Amygdala (tissue), 56 donors: ENCODE measurements at regions not wholly inside any gene's neighbourhood (a gene's known extent, or its start where the extent isn't known, plus 50 kb on each side); places are given as distances from the start of the nearest gene placed in this dataset.
"Not testable (repeated sequence)": the region's sequence is repeated elsewhere in the genome, so short reads cannot be mapped to it uniquely, and the experiment has no call there.

Source experiments
- DNase-seq, 56 donors: peaks; one replicate each; lab custom pipeline; 2025; lab: John Stamatoyannopoulos, UW

GRCh38 chr22:34414467-34415440 lies 494.5 kb upstream of the LARGE1 start:
- peak in 10 of 56 donors; percentile 0 to 13 (median 2) for DNase-seq

GRCh38 chr22:34416022-34416860 lies 496.0 kb upstream of the LARGE1 start:
- DNase-seq, result no peak

- DNase-seq, result not testable (repeated sequence)
These were observed 502.7 kb upstream of the LARGE1 start for GRCh38 chr22:34422948-34423347.

DNA sequence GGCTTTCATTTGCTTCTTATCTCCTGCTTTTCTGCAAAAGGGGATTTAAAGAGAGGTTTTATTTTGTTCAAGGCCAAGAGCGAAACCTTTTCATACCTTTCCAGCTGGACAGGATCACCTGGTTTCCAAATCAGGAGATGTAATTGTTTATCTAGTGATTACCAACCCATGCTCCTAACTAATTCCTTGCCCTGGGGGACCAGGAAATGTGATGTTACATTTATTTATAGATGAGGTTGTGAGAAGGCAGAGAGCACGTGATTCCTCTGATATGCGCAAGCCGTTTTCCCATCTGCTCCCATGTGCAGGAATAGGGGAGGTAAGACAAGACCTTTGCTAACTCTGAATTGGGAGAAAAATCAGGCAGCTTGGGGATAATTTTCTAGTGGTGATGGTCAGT lies 507.2 kb upstream of the LARGE1 start:
- peak in 1 of 56 donors; percentile 1 for DNase-seq

DNA sequence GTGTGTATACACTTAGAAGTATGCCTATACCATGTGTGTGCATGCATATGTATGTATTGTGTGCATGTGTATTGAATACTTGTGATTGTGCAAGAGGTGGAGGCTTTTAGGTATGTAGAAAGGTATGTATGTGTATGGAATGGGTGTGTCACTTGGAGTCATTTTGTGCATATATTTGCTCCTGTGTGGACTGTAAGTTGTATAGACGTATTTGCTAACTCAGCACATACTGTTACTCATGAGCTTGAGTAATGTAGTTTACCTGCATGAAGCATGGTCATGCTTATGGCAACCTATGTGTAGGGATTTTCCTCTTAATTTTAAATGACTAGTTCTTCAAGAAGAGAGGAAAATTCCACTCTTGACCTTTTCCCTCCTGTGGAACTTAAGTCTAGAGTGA lies 507.6 kb upstream of the LARGE1 start:
- DNase-seq, result no peak

- DNase-seq, result no peak
These were observed 509.0 kb upstream of the LARGE1 start for GRCh38 chr22:34429314-34429713.

- no peak for DNase-seq
These were observed 510.1 kb upstream of the LARGE1 start for GRCh38 chr22:34430386-34430785.

DNA sequence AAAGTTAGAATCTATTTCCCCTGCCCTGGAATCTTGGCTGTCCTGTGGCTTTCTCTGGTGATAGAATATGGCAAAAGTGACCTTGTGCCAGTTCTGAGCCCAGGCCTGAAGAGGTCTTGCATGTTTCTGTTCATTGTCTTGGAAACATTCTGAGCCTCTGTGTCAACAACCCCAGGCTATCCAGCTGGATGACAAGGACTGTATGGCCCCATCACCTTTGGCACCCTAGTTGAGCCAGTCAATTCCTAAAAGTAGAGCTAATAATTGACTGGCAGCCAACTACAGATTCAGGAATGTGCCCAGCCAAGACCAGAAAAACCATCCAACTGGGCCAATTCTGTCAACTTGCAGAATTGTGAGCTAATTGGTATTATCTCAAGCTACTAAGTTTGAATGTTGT lies 514.1 kb upstream of the LARGE1 start:
- no peak for DNase-seq

DNA sequence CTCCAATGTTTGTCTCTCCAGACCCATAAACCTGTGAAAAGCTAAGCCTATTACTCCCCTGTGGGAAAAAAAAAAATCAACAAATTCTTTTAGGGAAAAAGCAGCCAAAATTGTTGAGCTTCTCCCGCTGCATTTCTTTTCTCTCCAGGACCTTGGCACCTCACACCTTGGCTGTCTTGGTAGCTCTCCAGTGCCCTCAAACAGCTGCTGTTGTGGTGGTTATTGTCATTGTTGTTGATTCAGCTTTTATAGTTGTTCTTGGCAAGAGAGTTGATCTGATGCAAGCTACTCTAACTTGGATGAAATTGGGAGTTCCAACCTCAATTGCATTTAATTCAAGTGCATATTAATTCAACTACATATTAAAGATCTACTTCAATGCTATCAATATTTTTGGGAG lies 516.9 kb upstream of the LARGE1 start:
- no peak for DNase-seq

DNA sequence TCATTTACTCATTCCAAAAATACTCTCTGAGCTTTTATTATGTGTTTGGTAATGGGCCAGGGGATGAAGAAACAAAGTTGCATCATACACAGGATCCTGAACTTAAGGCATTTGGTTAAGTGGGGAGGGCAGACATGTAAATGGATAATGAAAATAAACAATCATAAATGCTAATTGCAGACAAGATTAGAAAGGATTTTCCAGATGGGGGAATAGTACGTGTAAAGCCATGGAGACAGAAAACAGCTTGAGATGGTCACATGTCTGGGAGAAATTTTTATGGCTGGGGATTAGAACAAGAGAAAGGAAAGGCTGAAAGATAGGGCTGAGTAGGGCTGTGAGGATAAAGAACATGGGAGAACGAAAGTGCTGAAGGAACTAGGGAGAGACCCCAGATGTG lies 534.3 kb upstream of the LARGE1 start:
- no peak for DNase-seq

DNA sequence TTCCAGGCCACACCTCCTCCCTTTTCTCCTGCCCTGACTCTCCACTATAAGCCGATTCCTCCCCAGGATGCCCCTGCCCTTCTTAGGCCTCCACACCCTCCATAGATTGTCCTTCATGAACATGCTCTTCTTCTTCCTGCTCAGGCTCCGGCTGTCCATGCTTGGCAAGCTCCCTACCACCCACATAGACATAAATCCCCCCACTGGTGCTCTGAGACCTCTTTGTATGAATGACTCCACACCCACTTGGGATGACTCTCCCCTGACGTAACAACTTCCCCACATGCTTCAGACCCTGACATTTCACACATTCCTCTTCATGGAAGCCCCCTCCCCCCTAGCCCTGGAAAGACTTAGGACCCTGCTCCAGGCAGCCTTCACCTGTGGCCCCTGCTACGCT lies 542.5 kb upstream of the LARGE1 start:
- no peak for DNase-seq

DNA sequence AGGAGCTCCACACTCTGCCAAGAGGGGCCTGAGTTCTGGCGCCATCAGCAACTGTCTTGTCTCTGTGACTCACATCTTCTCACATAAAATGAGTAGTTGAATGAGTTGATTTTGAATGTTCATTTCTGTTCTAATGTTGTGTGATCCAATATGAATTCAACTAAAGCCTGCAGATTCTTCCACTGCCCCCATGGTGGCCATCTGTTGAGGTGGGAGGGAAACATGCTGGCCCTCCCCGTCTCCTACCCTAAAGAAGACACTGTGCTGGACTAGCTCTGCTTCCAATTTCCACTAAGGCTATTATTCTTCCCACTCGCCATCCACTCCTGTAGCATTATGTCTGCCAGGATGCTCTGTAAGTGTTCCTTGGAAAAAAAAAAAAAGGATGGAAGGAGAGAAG lies 555.6 kb upstream of the LARGE1 start:
- DNase-seq, result peak in 14 of 56 donors; percentile 1 to 17 (median 4)

GRCh38 chr22:34476762-34477161 lies 556.5 kb upstream of the LARGE1 start:
- no peak for DNase-seq

DNA sequence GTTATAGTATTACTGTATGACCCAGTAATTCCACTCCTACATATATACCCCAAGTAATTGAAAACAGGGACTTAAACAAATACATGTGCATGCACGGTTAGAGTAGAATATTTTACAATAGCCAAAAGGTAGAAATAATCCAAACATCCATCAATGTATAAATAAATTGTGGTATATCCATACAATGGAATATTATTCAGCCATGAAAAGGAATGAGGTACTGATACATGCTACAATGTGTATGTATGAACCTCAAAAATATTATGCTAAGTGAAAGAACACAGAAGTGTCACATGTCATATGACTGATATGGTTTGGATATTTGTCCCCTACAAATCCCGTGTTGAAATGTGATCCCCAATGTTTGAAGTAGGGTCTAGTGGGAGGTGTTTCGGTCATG lies 560.8 kb upstream of the LARGE1 start:
- DNase-seq, result no peak

DNA sequence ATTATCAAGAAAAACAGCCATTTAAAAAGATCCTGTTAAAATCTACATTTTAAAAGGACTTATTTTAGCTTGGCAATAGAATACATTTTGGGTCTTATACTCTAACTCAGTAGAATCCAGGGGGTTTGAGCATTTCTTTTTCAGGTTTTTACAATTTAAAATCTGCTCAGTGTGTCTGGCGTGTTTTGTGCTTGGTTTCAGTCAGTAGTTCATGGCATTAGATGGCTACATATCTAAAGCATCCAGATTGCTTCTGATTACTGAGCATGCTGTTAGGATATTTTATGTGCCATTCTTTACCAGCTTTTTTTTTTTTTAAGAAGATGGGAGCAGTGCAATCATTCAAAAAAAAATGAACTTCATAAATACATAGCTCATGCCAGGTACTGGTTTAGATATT lies 566.1 kb upstream of the LARGE1 start:
- no peak for DNase-seq

DNA sequence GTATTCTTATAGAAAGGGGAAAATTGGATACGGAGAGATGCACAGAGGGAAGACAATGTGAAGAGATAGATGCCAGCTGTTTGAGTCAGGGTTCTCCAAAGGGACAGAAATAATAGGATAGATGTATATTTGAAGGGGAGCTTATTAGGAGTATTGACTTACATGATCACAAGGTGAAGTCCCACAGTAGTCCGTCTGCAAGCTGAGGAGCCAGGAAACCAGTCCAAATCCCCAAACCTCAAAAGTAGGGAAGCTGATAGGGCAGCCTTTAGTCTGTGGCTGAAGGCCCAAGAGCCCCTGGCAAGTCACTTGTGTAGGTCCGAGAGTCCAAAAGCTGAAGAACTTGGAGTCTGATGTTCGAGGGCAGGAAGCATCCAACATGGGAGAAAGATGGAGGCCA lies 569.6 kb upstream of the LARGE1 start:
- DNase-seq, result no peak

DNA sequence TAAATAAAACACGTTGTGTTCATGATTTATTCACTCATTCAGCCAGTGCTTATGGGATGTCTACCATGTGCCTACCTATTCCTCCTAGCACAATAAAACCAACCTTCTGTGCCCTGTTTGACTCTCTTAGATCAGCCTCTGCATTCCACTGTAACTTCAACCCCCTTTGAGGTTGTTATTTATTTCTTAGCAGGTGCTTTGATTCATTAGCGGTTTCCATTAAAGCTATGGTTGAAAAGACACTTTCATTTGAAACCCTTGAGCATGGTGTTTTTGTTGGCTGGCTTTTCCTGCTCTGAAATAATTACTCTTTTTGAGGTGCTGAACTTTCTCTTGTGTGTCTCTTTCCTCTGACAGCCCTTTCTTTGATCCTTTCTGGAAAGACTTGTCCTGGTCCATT lies 570.6 kb upstream of the LARGE1 start:
- DNase-seq, result no peak

- no peak for DNase-seq
These were observed 572.5 kb upstream of the ISX start for GRCh38 chr22:34493486-34493885.

GRCh38 chr22:34501366-34501965 lies 564.5 kb upstream of the ISX start:
- no peak for DNase-seq

DNA sequence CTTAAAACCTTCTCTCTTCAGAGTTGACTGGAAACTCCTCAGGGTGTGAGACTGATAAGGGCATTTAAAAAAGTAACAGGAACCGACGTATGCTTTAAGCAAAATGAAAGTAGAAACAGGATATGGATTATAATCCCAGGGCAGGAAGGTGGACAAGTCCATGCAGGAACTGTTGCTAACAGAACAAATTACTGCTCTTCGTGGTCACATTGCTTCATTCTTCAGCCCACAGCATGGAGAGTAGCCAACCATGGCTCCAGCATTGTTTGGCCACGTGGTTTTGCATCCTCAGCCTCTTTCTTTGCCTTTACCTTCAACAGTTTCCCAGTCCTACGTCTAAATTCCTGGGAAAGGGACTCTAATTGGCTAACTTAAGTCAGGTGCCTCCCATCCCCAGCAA lies 563.1 kb upstream of the ISX start:
- DNase-seq, result no peak

DNA sequence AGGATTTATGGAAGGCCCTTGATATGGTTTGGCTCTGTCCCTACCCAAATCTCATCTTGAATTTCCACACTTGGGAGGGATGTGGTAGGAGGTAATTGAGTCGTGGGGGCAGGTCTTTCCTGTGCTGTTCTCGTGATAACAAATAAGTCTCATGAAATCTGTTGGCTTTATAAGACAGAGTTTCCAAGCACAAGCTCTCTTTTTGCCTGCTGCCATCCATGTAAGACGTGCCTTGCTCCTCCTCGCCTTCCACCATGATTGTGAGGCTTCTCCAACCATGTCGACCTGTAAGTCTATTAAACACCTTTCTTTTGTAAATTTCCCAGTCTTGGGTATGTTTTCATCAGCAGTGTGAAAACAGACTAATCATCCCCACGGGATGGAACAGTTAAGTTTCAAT lies 557.2 kb upstream of the ISX start:
- no peak for DNase-seq
